22Rv1 (cell line): ENCODE measurements at regions not wholly inside any gene's neighbourhood (a gene's known extent, or its start where the extent isn't known, plus 50 kb on each side); places are given as distances from the start of the nearest gene placed in this dataset.

Experiments used
- ZFX ChIP-seq: fragments of 450-650 bp; IDR thresholded peaks from 2 replicates; pipeline ENCODE4 v1.6.1; 2017; ENCODE audit warnings: antibody characterized with exemption, borderline replicate concordance
- TF ChIP-seq, protein P1 (sequence below): fragments of 450-650 bp; IDR thresholded peaks from 2 replicates; pipeline ENCODE4 v1.5.1; 2017; ENCODE audit warnings: mild to moderate bottlenecking

DNA sequence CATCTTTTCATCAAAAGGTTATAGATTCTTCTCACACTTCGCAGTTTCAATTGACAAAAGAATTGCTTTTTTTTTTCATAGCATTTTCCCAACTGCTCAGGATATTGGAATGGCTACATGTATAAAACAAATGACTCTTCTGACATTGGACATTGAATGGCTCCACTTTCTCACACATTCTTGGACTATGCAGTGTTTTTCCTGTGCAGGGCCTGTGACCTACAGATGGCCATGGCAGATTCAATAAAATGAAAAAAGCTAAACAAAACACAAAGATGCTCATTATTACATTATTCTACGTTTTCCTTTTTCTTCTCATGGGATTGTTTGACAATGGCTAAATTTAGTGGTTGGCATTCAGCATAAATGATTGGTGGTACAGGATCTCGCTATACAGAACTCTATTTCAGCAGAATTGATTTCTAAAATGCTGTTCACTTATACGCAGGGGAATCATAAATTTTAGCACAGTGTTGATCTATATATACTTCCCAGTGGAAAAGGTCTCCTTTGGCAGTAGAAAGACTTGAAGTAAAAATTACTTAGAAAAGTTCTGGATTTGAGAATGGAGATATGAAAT lies 115.6 kb upstream of the ADAMTS5 start:
- TF ChIP-seq, protein P1, sequence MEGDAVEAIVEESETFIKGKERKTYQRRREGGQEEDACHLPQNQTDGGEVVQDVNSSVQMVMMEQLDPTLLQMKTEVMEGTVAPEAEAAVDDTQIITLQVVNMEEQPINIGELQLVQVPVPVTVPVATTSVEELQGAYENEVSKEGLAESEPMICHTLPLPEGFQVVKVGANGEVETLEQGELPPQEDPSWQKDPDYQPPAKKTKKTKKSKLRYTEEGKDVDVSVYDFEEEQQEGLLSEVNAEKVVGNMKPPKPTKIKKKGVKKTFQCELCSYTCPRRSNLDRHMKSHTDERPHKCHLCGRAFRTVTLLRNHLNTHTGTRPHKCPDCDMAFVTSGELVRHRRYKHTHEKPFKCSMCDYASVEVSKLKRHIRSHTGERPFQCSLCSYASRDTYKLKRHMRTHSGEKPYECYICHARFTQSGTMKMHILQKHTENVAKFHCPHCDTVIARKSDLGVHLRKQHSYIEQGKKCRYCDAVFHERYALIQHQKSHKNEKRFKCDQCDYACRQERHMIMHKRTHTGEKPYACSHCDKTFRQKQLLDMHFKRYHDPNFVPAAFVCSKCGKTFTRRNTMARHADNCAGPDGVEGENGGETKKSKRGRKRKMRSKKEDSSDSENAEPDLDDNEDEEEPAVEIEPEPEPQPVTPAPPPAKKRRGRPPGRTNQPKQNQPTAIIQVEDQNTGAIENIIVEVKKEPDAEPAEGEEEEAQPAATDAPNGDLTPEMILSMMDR: no peak
- TF ChIP-seq ZFX: no peak
